ENCODE measurements at regions not wholly inside any gene's neighbourhood (a gene's known extent, or its start where the extent isn't known, plus 50 kb on each side); places are given as distances from the start of the nearest gene placed in this dataset.
"Not testable (repeated sequence)": the region's sequence is repeated elsewhere in the genome, so short reads cannot be mapped to it uniquely, and the experiment has no call there.

DNA sequence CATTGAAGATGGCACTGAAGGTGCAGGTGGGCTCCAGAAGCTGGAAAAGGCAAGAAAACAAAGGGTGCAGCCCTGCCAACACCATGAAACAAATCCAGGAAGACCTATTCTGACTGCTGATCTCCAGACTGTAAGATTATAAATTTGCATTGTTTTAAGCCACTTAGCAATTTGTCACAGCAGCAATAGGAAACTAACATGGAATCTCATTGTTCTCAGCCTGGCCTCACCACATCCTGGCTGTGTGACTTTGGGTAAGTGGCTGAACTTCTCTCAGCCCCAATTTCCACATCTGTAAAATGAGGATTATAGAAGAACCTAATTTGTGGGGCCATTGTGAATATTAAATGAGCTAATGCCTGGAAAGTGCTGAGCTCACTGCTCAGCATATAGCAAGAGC is 160.4 kb upstream of the MAFB start:
- no peak for DNase-seq (ENCODE audit: low read depth in 2 of 2)

- no peak for DNase-seq (ENCODE audit: low read depth in 2 of 2)
Measured at GRCh38 chr20:40851051-40851450, 162.0 kb upstream of the MAFB start.

DNA sequence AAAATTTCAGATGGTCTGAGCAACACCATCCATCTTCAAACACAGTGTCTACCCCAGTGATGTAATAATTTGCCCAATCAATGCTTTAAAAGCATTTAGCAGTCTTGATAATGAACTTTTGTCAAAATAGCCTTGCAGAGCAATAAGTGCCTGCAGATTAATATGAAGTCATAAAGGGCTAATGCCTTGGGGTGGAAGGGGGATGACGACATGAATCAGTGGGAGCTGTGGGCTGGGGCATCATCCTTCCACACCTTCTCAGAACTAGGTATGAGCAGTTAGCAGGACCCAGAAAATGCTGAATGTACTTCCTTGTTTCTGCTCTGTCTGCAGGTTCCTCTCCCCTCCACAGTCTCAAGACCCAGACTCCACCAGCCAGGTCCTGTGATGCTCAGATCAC is 166.2 kb upstream of the MAFB start:
- DNase-seq (ENCODE audit: low read depth in 2 of 2) = no peak

- DNase-seq (ENCODE audit: low read depth in 2 of 2) = no peak
Measured at GRCh38 chr20:40856653-40857052, 167.6 kb upstream of the MAFB start.

GRCh38 chr20:40860487-40860902 is 168.1 kb upstream of the TOP1 start:
- DNase-seq (ENCODE audit: low read depth in 2 of 2) = no peak

DNA sequence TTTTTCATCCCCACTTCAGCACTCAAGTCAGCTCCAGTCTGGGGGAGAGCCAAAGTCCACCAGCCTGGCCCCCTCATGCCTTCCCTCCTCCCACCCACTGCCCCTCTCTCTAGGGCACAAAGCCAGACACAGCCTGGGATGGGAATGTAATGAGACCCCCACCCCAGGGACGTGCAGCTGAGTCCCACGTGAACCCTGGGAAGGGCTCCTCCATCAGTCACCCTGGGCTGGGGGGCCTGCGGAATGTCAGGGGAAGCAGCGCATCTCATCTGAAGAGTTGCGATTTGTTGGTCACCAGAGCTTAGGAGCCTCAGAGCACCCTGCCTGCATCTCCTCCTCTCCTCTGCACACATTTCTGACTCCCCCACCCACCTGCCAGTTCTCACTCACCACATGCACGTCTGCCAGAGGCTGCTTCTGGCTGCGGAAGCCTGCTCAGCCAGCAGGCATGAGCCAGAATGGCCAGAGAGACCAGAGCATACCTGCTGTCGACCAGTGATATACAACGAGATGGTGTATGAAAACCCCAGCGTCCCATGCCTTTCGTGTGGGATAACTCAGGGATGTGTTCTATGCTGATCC is 167.1 kb upstream of the TOP1 start:
- DNase-seq (ENCODE audit: low read depth in 2 of 2) = no peak

DNA sequence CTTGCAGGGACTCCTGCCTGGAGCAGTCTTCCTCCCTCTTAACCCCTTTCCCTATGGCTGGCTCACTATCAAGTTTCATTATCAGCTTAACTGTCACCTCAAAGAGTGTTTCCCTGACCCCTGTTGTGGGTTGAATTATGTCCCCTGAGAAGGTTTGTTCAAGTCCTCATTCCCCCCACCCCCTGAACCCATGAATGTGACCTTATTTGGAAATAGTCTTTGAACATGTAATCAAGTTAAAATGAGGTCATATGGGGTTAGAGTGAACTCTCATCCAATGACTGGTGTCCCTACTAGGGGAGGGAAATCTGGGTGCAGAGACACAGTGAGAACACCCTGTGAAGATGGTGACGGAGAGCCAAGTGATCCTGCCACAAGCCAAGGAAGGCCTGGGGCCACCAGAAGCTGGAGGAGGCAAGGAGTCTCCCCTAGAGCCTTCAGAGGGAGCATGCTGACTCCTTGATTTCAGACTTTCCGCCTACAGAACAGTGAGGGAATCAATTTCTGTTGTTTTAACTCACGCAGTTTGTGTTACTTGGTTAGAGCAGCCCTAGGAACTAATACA is 165.2 kb upstream of the TOP1 start:
- no peak for DNase-seq (ENCODE audit: low read depth in 2 of 2)

DNA sequence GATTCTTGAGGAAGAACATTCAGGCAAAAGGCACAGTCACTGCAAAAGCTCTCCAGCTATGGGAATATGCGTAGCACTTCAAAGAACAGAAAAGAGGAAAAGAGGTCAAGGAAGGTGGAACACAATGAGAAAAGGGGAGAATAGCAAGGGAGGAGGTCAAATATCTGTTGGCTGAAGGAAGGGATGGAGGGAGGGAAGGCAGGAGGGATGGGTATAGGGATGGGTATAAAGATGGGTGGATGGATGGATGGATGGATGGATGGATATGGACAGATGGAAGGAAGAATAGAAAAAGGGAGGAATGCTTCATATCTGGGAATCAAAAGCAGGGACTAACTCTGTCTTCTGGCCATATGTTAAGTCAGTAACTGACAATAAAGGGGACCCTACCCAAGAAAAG is 164.2 kb upstream of the TOP1 start:
- no peak for DNase-seq (ENCODE audit: low read depth in 2 of 2)

DNA sequence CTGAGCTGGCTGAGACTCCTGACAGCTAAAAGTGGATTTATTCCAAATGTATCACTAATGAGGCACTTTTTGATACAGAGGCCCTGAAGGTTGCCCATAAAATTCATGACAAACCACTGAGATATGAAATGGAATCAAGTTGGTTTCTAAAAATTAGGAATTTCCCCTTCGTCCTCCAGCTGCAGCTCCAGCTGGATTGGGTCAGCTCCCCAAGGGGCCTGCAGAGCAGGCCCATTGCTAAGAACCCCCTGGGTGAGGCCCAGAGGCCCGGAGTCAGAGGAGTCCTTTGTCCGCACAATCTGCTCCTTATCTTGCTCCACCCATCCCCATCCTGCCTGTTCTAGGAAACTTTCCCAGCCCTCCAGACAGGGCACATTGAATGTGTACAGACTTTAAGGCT is 163.5 kb upstream of the TOP1 start:
- no peak for DNase-seq (ENCODE audit: low read depth in 2 of 2)

DNA sequence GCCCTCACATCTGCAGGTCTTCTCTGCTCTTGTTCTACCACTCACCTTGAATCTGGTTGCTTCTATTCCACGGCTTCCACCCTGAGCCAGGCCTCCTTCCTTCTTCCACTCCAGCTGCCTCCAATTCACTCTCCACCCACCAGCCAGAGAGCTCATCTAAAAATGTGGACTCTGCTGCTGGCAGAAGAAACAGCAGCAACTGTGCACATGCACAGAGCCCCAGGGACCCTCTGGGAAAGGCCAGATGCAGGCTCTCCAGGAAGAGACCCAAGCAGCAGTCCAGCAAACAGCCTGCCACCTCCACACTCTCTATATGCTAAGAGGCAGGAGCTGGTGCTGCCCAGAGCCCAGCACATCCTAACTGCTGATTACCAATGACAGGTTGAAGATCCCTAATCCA is 162.6 kb upstream of the TOP1 start:
- no peak for DNase-seq (ENCODE audit: low read depth in 2 of 2)

DNA sequence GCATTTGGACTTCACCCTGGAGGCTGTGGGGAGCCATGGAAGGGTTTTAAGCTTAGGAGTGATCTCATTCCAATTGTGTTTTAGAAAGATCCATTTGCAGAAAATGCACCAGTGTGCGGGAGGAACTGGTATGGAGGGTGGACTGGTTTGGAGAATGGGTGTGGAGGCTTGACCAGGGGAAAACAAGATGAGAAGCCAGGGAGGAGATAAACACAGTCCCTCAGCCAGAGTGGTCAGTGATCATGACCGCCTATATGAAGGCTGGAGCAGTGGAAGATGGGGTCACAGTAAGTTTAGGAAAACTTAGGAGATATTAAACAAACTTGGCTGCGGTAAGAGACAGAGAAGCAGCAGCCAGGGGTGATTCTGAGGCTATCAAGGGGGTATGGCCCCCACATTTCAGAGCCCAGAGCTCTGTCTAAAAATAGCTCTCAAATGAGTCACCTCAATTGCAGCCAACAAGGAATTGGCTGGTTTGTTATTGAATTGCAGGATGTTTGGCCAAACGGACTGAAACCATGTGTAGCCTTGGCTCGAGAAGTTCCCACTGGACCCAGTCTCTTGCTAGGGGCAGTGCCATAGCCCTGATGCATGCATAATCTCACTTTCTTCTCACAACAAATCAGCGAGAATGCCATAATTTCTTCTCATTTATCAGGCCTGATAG is 159.9 kb upstream of the TOP1 start:
- DNase-seq (ENCODE audit: low read depth in 2 of 2) = no peak

DNA sequence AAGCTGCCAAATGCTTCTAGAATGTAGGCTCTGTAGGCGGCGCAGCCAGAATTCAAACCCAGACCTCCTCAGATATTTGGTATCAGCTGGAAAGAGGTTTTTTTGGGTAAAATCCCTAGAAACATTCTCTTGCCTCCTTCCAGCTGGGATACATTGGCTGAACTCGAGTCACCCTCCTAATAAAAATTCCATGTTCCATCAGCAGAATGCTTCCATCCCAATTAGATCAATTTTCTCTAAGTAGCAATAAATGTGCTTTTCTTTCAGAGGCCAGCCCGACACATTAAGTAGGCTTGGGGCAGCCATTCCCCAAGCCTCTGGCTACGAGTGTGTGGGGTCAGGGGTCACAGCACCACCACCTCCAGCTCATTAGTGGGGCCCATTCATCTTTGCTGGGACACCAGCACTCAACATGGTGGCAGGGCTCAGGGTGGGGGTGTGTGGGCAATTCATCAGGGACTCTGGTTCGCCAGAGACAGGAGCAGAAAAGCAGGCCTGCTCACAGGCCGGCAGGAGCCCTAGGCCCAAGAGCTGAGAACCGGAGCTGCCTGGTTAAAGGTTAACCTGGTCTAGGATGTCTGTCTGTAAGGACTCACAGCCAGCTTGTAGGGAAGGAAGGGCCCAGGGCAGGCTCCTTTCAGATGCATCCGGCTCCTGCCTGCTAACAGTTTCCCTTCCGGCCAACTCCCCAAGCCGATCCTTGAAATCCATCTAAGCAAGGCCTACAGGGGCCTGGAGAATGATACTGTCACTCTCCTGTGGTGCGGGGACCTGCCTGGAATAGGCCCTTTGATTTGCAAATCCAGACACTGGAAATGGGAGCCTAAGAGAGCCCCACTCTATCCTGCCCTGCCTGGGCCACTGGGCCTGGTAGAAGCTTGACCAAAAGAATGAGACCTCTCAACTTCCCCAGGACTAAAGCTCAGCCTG is 159.1 kb upstream of the TOP1 start:
- DNase-seq (ENCODE audit: low read depth in 2 of 2) = no peak

GRCh38 chr20:40875116-40876085 is 153.2 kb upstream of the TOP1 start:
- DNase-seq (ENCODE audit: low read depth in 2 of 2) = no peak

DNA sequence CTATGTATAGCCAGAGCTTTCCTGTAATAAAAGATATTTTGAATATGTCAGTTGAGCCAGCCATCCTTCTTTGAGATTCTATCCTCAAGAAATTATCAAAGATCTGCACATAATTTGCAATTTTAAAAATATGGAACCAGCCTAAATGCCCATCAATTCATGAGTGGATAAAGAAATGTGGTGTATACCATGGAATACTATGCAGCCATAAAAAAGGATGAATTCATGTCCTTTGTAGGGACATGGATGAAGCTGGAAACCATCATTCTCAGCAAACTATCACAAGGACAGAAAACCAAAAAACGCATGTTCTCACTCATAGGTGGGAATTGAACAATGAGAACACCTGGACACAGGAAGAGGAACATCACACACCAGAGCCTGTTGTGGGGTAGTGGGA is 150.5 kb upstream of the TOP1 start:
- DNase-seq (ENCODE audit: low read depth in 2 of 2) = not testable (repeated sequence)

DNA sequence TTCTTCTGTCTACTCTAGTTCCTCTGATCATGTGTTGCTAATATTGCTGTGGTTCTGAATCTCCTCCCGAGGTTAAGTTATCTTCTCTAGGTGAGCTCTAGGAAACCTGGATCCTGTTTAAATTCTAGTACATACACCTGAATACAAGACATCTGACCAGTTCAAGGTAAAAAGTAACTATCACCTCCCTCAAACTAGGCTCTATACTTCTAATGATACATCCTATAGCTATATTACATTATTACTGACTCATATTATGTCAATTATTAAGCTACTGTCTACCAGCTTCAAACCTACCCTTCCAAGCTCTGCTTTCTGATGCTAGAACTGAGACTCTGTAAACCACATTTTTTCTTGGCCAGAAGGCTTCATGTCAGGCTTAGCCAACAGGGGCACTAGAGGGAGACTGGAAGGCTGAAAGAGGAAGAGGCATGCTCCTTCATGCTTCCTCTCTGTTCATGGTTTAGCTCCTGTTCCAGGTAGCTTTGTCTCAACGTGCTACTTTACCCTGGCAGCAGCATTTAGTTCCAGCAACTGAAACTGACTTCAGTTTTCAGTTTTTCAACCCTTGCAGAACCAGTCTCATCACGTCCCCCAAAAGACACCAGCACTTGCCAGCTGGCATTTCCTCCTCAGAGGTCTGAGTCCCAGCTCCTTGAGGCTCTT is 148.4 kb upstream of the TOP1 start:
- DNase-seq (ENCODE audit: low read depth in 2 of 2) = no peak

GRCh38 chr20:40880729-40881109 is 147.9 kb upstream of the TOP1 start:
- DNase-seq (ENCODE audit: low read depth in 2 of 2) = no peak

- DNase-seq (ENCODE audit: low read depth in 2 of 2) = no peak
Measured at GRCh38 chr20:40882152-40882551, 146.5 kb upstream of the TOP1 start.

GRCh38 chr20:40883097-40883496 is 145.5 kb upstream of the TOP1 start:
- DNase-seq (ENCODE audit: low read depth in 2 of 2) = no peak

DNA sequence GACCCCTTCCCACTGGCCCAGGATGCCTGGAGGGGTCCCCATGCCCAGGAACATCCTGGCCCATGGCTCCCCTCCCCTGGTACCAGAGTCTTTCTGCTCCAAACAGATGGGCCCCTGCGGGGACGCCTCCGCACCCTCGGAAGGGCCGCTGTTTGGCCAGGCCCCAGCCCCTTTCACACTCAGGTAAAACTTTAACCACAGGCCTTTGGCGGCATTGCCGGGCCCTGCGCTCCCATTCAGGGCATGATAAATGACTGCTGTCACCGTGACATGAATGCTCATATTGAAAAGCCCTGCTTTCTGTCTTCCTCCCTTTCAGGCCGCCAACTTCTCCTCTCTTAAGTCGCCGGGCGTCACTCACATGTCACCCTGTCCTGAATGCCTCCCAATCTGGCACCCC is 141.5 kb upstream of the TOP1 start:
- no peak for DNase-seq (ENCODE audit: low read depth in 2 of 2)

- not testable (repeated sequence) for DNase-seq (ENCODE audit: low read depth in 2 of 2)
Measured at GRCh38 chr20:40889266-40889665, 139.4 kb upstream of the TOP1 start.

GRCh38 chr20:40890181-40890580 is 138.4 kb upstream of the TOP1 start:
- no peak for DNase-seq (ENCODE audit: low read depth in 2 of 2)
